ENCODE measurements at regions not wholly inside any gene's neighbourhood (a gene's known extent, or its start where the extent isn't known, plus 50 kb on each side); places are given as distances from the start of the nearest gene placed in this dataset.

- H3K4me2 ChIP-seq (ENCODE audit: low read length): no peak overlapping the region
- H2BK15ac ChIP-seq (replicated peaks; ENCODE audit: low read depth): no peak overlapping the region
- DNase-seq: no peak
- H2AK5ac ChIP-seq (ENCODE audit: low read length): no peak overlapping the region
- no peaks in the 10 kb centered on the region for H3K79me1 ChIP-seq (ENCODE audit: low read length)
- H3K4me3 ChIP-seq (ENCODE audit: low read length): no peak overlapping the region
- H2BK120ac ChIP-seq (ENCODE audit: low read depth, low read length): no peak overlapping the region
- H3K4me1 ChIP-seq (ENCODE audit: control insufficient read depth, low read depth, low read length): no peaks in the 10 kb centered on the region
- H3K23ac ChIP-seq (ENCODE audit: low read length): no peak overlapping the region
- no peak overlapping the region for H3K18ac ChIP-seq (ENCODE audit: low read length)
- no peak overlapping the region for H3K4ac ChIP-seq (ENCODE audit: low read depth, low read length)
- no peak overlapping the region for H4K5ac ChIP-seq (ENCODE audit: low read length)
- H3K36me3 ChIP-seq (ENCODE audit: control insufficient read depth, insufficient read depth, low read length): no peaks in the 10 kb centered on the region
- no peak overlapping the region for H3K27ac ChIP-seq (ENCODE audit: low read depth, low read length)
- H3K56ac ChIP-seq (ENCODE audit: low read length): no peak overlapping the region
- no peak overlapping the region for H2BK5ac ChIP-seq (ENCODE audit: low read length)
- no peak overlapping the region for H4K8ac ChIP-seq (ENCODE audit: low read depth, low read length)
- no peaks in the 10 kb centered on the region for H3K79me2 ChIP-seq (ENCODE audit: control insufficient read depth, insufficient read depth, low read length)
- H3K9ac ChIP-seq (ENCODE audit: low read length): no peak overlapping the region
- no peaks in the 10 kb centered on the region for H3K27me3 ChIP-seq (ENCODE audit: insufficient read depth, low read length, poor library complexity)
- no CpG with 5 or more reads among the region's 2 CpGs for WGBS (ENCODE audit: extremely low coverage, insufficient coverage, low lambda C conversion rate)
Measured at GRCh38 chr5:159504106-159504856, 174.0 kb upstream of the IL12B start.

- Histone ChIP-seq H3K4me1 (ENCODE audit: control insufficient read depth, low read depth, low read length) (no peaks in the 10 kb centered on the region), H3K18ac (ENCODE audit: low read length) (no peak overlapping the region), H3K27ac (ENCODE audit: low read depth, low read length) (no peak overlapping the region), H3K79me1 (ENCODE audit: low read length) (no peaks in the 10 kb centered on the region), H3K79me2 (ENCODE audit: control insufficient read depth, insufficient read depth, low read length) (no peaks in the 10 kb centered on the region), H3K36me3 (ENCODE audit: control insufficient read depth, insufficient read depth, low read length) (no peaks in the 10 kb centered on the region), H2BK120ac (ENCODE audit: low read depth, low read length) (no peak overlapping the region), H3K4me2 (ENCODE audit: low read length) (no peak overlapping the region), H3K56ac (ENCODE audit: low read length) (no peak overlapping the region), H3K23ac (ENCODE audit: low read length) (no peak overlapping the region), H3K9ac (ENCODE audit: low read length) (no peak overlapping the region), H3K27me3 (ENCODE audit: insufficient read depth, low read length, poor library complexity) (no peaks in the 10 kb centered on the region), H3K4me3 (ENCODE audit: low read length) (no peak overlapping the region), H2BK5ac (ENCODE audit: low read length) (no peak overlapping the region), H4K8ac (ENCODE audit: low read depth, low read length) (no peak overlapping the region), H2BK15ac (replicated peaks; ENCODE audit: low read depth) (no peak overlapping the region), H4K5ac (ENCODE audit: low read length) (no peak overlapping the region), H2AK5ac (ENCODE audit: low read length) (no peak overlapping the region), H3K4ac (ENCODE audit: low read depth, low read length) (no peak overlapping the region)
- DNase-seq: peak; percentile 62
- no CpG with 5 or more reads among the region's 7 CpGs for WGBS (ENCODE audit: extremely low coverage, insufficient coverage, low lambda C conversion rate)
Measured at GRCh38 chr5:159504857-159505304, 174.6 kb upstream of the IL12B start.

GRCh38 chr5:159507055-159507454, 176.8 kb upstream of the IL12B start:
- Histone ChIP-seq H3K79me1 (ENCODE audit: low read length) (no peaks in the 10 kb centered on the region), H3K36me3 (ENCODE audit: control insufficient read depth, insufficient read depth, low read length) (no peaks in the 10 kb centered on the region), H3K4me3 (ENCODE audit: low read length) (no peak overlapping the region), H3K79me2 (ENCODE audit: control insufficient read depth, insufficient read depth, low read length) (no peaks in the 10 kb centered on the region), H2BK5ac (ENCODE audit: low read length) (no peak overlapping the region), H3K4me1 (ENCODE audit: control insufficient read depth, low read depth, low read length) (peaks cover 3% of the 10 kb centered on the region), H3K4ac (ENCODE audit: low read depth, low read length) (no peak overlapping the region), H3K27ac (ENCODE audit: low read depth, low read length) (no peak overlapping the region), H4K8ac (ENCODE audit: low read depth, low read length) (no peak overlapping the region), H2AK5ac (ENCODE audit: low read length) (no peak overlapping the region), H3K4me2 (ENCODE audit: low read length) (no peak overlapping the region), H3K18ac (ENCODE audit: low read length) (no peak overlapping the region), H3K56ac (ENCODE audit: low read length) (no peak overlapping the region), H3K9ac (ENCODE audit: low read length) (no peak overlapping the region), H3K23ac (ENCODE audit: low read length) (no peak overlapping the region), H2BK15ac (replicated peaks; ENCODE audit: low read depth) (no peak overlapping the region), H2BK120ac (ENCODE audit: low read depth, low read length) (no peak overlapping the region), H3K27me3 (ENCODE audit: insufficient read depth, low read length, poor library complexity) (no peaks in the 10 kb centered on the region), H4K5ac (ENCODE audit: low read length) (no peak overlapping the region)
- WGBS (ENCODE audit: extremely low coverage, insufficient coverage, low lambda C conversion rate): no CpG with 5 or more reads among the region's 2 CpGs
- DNase-seq: no peak

- Histone ChIP-seq H3K27me3 (ENCODE audit: insufficient read depth, low read length, poor library complexity) (no peaks in the 10 kb centered on the region), H3K79me1 (ENCODE audit: low read length) (no peaks in the 10 kb centered on the region), H2BK120ac (ENCODE audit: low read depth, low read length) (no peak overlapping the region), H3K27ac (ENCODE audit: low read depth, low read length) (no peak overlapping the region), H3K56ac (ENCODE audit: low read length) (no peak overlapping the region), H2AK5ac (ENCODE audit: low read length) (no peak overlapping the region), H3K4me2 (ENCODE audit: low read length) (no peak overlapping the region), H3K18ac (ENCODE audit: low read length) (no peak overlapping the region), H2BK15ac (replicated peaks; ENCODE audit: low read depth) (no peak overlapping the region), H3K4me1 (ENCODE audit: control insufficient read depth, low read depth, low read length) (peaks cover 3% of the 10 kb centered on the region), H2BK5ac (ENCODE audit: low read length) (no peak overlapping the region), H4K5ac (ENCODE audit: low read length) (no peak overlapping the region), H3K4ac (ENCODE audit: low read depth, low read length) (no peak overlapping the region), H3K4me3 (ENCODE audit: low read length) (no peak overlapping the region), H3K36me3 (ENCODE audit: control insufficient read depth, insufficient read depth, low read length) (no peaks in the 10 kb centered on the region), H3K79me2 (ENCODE audit: control insufficient read depth, insufficient read depth, low read length) (no peaks in the 10 kb centered on the region), H3K9ac (ENCODE audit: low read length) (no peak overlapping the region), H4K8ac (ENCODE audit: low read depth, low read length) (no peak overlapping the region), H3K23ac (ENCODE audit: low read length) (no peak overlapping the region)
- DNase-seq: no peak
- no CpG with 5 or more reads among the region's 3 CpGs for WGBS (ENCODE audit: extremely low coverage, insufficient coverage, low lambda C conversion rate)
Measured at GRCh38 chr5:159507661-159508060, 177.4 kb upstream of the IL12B start.

- Histone ChIP-seq H3K9ac (ENCODE audit: low read length) (no peak overlapping the region), H3K4me3 (ENCODE audit: low read length) (no peak overlapping the region), H3K23ac (ENCODE audit: low read length) (no peak overlapping the region), H2BK5ac (ENCODE audit: low read length) (no peak overlapping the region), H3K27me3 (ENCODE audit: insufficient read depth, low read length, poor library complexity) (no peaks in the 10 kb centered on the region), H3K4me1 (ENCODE audit: control insufficient read depth, low read depth, low read length) (peaks cover 3% of the 10 kb centered on the region), H3K4me2 (ENCODE audit: low read length) (no peak overlapping the region), H4K5ac (ENCODE audit: low read length) (no peak overlapping the region), H3K79me2 (ENCODE audit: control insufficient read depth, insufficient read depth, low read length) (no peaks in the 10 kb centered on the region), H3K56ac (ENCODE audit: low read length) (no peak overlapping the region), H3K79me1 (ENCODE audit: low read length) (no peaks in the 10 kb centered on the region), H2BK120ac (ENCODE audit: low read depth, low read length) (no peak overlapping the region), H2AK5ac (ENCODE audit: low read length) (no peak overlapping the region), H3K4ac (ENCODE audit: low read depth, low read length) (no peak overlapping the region), H4K8ac (ENCODE audit: low read depth, low read length) (no peak overlapping the region), H3K27ac (ENCODE audit: low read depth, low read length) (no peak overlapping the region), H3K18ac (ENCODE audit: low read length) (no peak overlapping the region), H2BK15ac (replicated peaks; ENCODE audit: low read depth) (no peak overlapping the region), H3K36me3 (ENCODE audit: control insufficient read depth, insufficient read depth, low read length) (no peaks in the 10 kb centered on the region)
- no peak for DNase-seq
- WGBS (ENCODE audit: extremely low coverage, insufficient coverage, low lambda C conversion rate): no CpG with 5 or more reads among the region's 5 CpGs
Measured at GRCh38 chr5:159508344-159508743, 178.1 kb upstream of the IL12B start.
